ENCODE measurements at regions not wholly inside any gene's neighbourhood (a gene's known extent, or its start where the extent isn't known, plus 50 kb on each side); places are given as distances from the start of the nearest gene placed in this dataset.

- ATAC-seq (peak in 1 of 4 donors; percentile 37), DNase-seq (no peak)
- Histone ChIP-seq H3K27me3 (no peaks in the 10 kb centered on the region), H3K4me1 (peaks cover 0 to 7% (median 0%) of the 10 kb centered on the region in 4 donors), H3K4me3 (no peak overlapping the region), H3K27ac (no peak overlapping the region), H3K9me3 (no peaks in the 10 kb centered on the region), H3K36me3 (no peaks in the 10 kb centered on the region)
- WGBS (ENCODE audit: insufficient coverage, low coverage, low lambda C conversion rate, missing lambda C conversion rate), result 50% methylated on average over 1 of the region's 1 CpG
- no peak for TF ChIP-seq POLR2A (IDR thresholded peaks at IDR 0.05)
- TF ChIP-seq CTCF (IDR thresholded peaks at IDR 0.05), result no peak
- intact Hi-C loops (cut with DNase I), result no loop called here
Observed at GRCh38 chr5:36360307-36360706, 58.6 kb upstream of the RANBP3L start.

- H3K4me3 ChIP-seq, result no peak overlapping the region
- peaks cover 0 to 11% (median 0%) of the 10 kb centered on the region in 4 donors for H3K4me1 ChIP-seq
- no peak for TF ChIP-seq POLR2A (IDR thresholded peaks at IDR 0.05)
- no peak for TF ChIP-seq CTCF (IDR thresholded peaks at IDR 0.05)
- intact Hi-C loops (cut with DNase I), result no loop called here
- H3K27ac ChIP-seq, result no peak overlapping the region
- 67% methylated on average over 1 of the region's 1 CpG for WGBS (ENCODE audit: insufficient coverage, low coverage, low lambda C conversion rate, missing lambda C conversion rate)
- no peak for ATAC-seq
- no peaks in the 10 kb centered on the region for H3K36me3 ChIP-seq
- no peak for DNase-seq
- H3K9me3 ChIP-seq, result no peaks in the 10 kb centered on the region
- no peaks in the 10 kb centered on the region for H3K27me3 ChIP-seq
Observed at GRCh38 chr5:36363101-36363500, 61.4 kb upstream of the RANBP3L start.

- ATAC-seq (no peak), DNase-seq (no peak)
- 77% methylated on average over 2 of the region's 2 CpGs for WGBS (ENCODE audit: insufficient coverage, low coverage, low lambda C conversion rate, missing lambda C conversion rate)
- no peaks in the 10 kb centered on the region for H3K36me3 ChIP-seq
- TF ChIP-seq CTCF (IDR thresholded peaks at IDR 0.05), result no peak
- no peaks in the 10 kb centered on the region for H3K27me3 ChIP-seq
- H3K9me3 ChIP-seq, result no peaks in the 10 kb centered on the region
- peaks cover 0 to 12% (median 0%) of the 10 kb centered on the region in 4 donors for H3K4me1 ChIP-seq
- intact Hi-C loops (cut with DNase I), result no loop called here
- no peak overlapping the region for H3K4me3 ChIP-seq
- no peak overlapping the region for H3K27ac ChIP-seq
Observed at GRCh38 chr5:36363744-36364143, 62.0 kb upstream of the RANBP3L start.

GRCh38 chr5:36364473-36364872, 62.8 kb upstream of the RANBP3L start:
- WGBS (ENCODE audit: insufficient coverage, low coverage, low lambda C conversion rate, missing lambda C conversion rate), result 40% methylated on average over 3 of the region's 4 CpGs
- no peak for DNase-seq
- H3K4me3 ChIP-seq, result no peak overlapping the region
- ATAC-seq, result no peak
- H3K27ac ChIP-seq, result no peak overlapping the region
- no peaks in the 10 kb centered on the region for H3K36me3 ChIP-seq
- no peaks in the 10 kb centered on the region for H3K9me3 ChIP-seq
- peaks cover 0 to 20% (median 0%) of the 10 kb centered on the region in 4 donors for H3K4me1 ChIP-seq
- H3K27me3 ChIP-seq, result no peaks in the 10 kb centered on the region
- intact Hi-C loops (cut with DNase I), result no loop called here
- TF ChIP-seq POLR2A (IDR thresholded peaks at IDR 0.05) (no peak), CTCF (IDR thresholded peaks at IDR 0.05) (no peak)

GRCh38 chr5:36365896-36366295, 64.2 kb upstream of the RANBP3L start:
- no peaks in the 10 kb centered on the region for H3K36me3 ChIP-seq
- peaks cover 0 to 21% (median 0%) of the 10 kb centered on the region in 4 donors for H3K4me1 ChIP-seq
- 46% methylated on average over 1 of the region's 1 CpG for WGBS (ENCODE audit: insufficient coverage, low coverage, low lambda C conversion rate, missing lambda C conversion rate)
- H3K27me3 ChIP-seq, result no peaks in the 10 kb centered on the region
- no peak for TF ChIP-seq CTCF (IDR thresholded peaks at IDR 0.05)
- no peak for TF ChIP-seq POLR2A (IDR thresholded peaks at IDR 0.05)
- H3K27ac ChIP-seq, result no peak overlapping the region
- H3K9me3 ChIP-seq, result no peaks in the 10 kb centered on the region
- DNase-seq (no peak), ATAC-seq (no peak)
- intact Hi-C loops (cut with DNase I), result no loop called here
- H3K4me3 ChIP-seq, result no peak overlapping the region
